A549 (cell line): ENCODE measurements at regions not wholly inside any gene's neighbourhood (a gene's known extent, or its start where the extent isn't known, plus 50 kb on each side); places are given as distances from the start of the nearest gene placed in this dataset.

Source experiments
- EP300 ChIP-seq, 2 experiments: fragments of >200 bp; sonication (Bioruptor Twin); formaldehyde crosslinking; IDR thresholded peaks; 2 replicates in 1 of 2; 3 replicates in 1 of 2; pipeline ENCODE4 v1.6.1; 2016 to 2017
- ESRRA ChIP-seq: fragments of 150-350 bp; IDR thresholded peaks from 2 replicates; pipeline ENCODE4 v1.6.1; 2014; ENCODE audit warnings: mild to moderate bottlenecking, low read length, borderline replicate concordance
- FOSB ChIP-seq: fragments of 250-450 bp; sonication (Bioruptor Pico); IDR thresholded peaks from 2 replicates; pipeline ENCODE4 v1.5.0; 2020; ENCODE audit warnings: mild to moderate bottlenecking, moderate library complexity
- JUNB ChIP-seq: fragments of >200 bp; sonication (Bioruptor Twin); formaldehyde crosslinking; IDR thresholded peaks from 2 replicates; pipeline ENCODE4 v1.6.1; 2016
- KDM5A ChIP-seq: fragments of 200-600 bp; sonication (generic); IDR thresholded peaks from 2 replicates; pipeline ENCODE4 v1.6.1; 2016; ENCODE audit warnings: antibody characterized with exemption, mild to moderate bottlenecking
- MAFK ChIP-seq: fragments of 450-650 bp; IDR thresholded peaks from 2 replicates; pipeline ENCODE4 v1.6.1; 2014; ENCODE audit not compliant: partially characterized antibody
- POLR2A ChIP-seq: IDR thresholded peaks from 2 replicates; pipeline ENCODE4 v1.6.1; 2012; ENCODE audit warnings: mild to moderate bottlenecking, low read length
- POLR2AphosphoS2 ChIP-seq: conservative IDR thresholded peaks from 2 replicates; pipeline ENCODE4 v1.6.1; 2012; ENCODE audit warnings: low read length, improper control_type of control experiment, inconsistent platforms
- TP53 ChIP-seq: fragments of 250-450 bp; sonication (Bioruptor Pico); IDR thresholded peaks from 2 replicates; pipeline ENCODE4 v1.5.0; 2021; ENCODE audit warnings: mild to moderate bottlenecking, moderate library complexity
- ZFP36 ChIP-seq: fragments of 450-650 bp; IDR thresholded peaks from 2 replicates; pipeline ENCODE4 v1.6.1; 2014; ENCODE audit warnings: borderline replicate concordance; ENCODE audit not compliant: partially characterized antibody
- TF ChIP-seq, protein P1 (sequence below): fragments of >200 bp; sonication (Bioruptor Twin); formaldehyde crosslinking; IDR thresholded peaks from 3 replicates; pipeline ENCODE4 v1.5.1; 2016
- TF ChIP-seq, protein P2 (sequence below): fragments of 150-350 bp; IDR thresholded peaks from 2 replicates; pipeline ENCODE4 v1.6.1; 2014; ENCODE audit warnings: low read depth, mild to moderate bottlenecking, low read length
- TF ChIP-seq, protein P3 (sequence below): fragments of 450-650 bp; IDR thresholded peaks from 2 replicates; pipeline ENCODE4 v1.6.1; 2014; ENCODE audit warnings: antibody characterized with exemption

DNA sequence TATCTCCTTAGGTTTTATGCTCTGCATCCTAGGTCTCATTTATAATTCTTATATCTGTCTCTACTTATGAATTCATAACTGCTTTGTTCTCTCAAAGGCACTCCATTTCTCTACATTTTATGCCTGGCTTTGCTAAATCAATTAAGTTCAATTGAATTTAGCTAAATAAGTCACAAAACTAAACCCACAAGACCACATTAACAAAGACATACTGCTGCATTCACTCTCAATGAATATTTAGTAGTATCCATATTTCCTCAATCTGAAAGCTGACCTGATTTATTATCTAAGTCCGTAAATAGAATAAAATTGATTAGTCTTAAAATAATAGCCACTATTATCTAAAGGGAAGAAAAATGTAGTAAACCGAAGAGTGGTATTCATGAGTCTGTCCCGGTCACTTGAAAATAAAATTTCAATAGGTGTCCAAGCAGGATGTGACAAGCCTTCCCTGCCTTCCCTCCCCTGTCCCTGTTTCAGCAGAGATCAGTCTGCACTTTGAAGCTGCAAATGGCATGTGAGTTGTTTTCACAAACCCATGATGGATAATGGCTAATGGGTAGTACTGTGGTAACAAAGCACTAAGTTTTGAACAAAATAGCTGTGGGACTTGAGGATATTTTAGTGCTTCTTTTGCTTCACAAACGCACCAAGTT lies 295.0 kb upstream of the NCAM2 start:
- TF ChIP-seq, protein P1, sequence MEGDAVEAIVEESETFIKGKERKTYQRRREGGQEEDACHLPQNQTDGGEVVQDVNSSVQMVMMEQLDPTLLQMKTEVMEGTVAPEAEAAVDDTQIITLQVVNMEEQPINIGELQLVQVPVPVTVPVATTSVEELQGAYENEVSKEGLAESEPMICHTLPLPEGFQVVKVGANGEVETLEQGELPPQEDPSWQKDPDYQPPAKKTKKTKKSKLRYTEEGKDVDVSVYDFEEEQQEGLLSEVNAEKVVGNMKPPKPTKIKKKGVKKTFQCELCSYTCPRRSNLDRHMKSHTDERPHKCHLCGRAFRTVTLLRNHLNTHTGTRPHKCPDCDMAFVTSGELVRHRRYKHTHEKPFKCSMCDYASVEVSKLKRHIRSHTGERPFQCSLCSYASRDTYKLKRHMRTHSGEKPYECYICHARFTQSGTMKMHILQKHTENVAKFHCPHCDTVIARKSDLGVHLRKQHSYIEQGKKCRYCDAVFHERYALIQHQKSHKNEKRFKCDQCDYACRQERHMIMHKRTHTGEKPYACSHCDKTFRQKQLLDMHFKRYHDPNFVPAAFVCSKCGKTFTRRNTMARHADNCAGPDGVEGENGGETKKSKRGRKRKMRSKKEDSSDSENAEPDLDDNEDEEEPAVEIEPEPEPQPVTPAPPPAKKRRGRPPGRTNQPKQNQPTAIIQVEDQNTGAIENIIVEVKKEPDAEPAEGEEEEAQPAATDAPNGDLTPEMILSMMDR: no peak
- TF ChIP-seq POLR2A (no peak), JUNB (no peak), KDM5A (no peak), TP53 (CRISPR knock-in tag) (no peak), ESRRA (no peak), POLR2AphosphoS2 (no peak), EP300 (IDR thresholded peaks at IDR 0.05) (no peak), FOSB (CRISPR knock-in tag) (no peak), ZFP36 (no peak), MAFK (no peak)
- TF ChIP-seq, protein P2, sequence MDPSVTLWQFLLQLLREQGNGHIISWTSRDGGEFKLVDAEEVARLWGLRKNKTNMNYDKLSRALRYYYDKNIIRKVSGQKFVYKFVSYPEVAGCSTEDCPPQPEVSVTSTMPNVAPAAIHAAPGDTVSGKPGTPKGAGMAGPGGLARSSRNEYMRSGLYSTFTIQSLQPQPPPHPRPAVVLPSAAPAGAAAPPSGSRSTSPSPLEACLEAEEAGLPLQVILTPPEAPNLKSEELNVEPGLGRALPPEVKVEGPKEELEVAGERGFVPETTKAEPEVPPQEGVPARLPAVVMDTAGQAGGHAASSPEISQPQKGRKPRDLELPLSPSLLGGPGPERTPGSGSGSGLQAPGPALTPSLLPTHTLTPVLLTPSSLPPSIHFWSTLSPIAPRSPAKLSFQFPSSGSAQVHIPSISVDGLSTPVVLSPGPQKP: no peak
- TF ChIP-seq, protein P3, sequence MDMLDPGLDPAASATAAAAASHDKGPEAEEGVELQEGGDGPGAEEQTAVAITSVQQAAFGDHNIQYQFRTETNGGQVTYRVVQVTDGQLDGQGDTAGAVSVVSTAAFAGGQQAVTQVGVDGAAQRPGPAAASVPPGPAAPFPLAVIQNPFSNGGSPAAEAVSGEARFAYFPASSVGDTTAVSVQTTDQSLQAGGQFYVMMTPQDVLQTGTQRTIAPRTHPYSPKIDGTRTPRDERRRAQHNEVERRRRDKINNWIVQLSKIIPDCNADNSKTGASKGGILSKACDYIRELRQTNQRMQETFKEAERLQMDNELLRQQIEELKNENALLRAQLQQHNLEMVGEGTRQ: no peak
